Immature natural killer cell (primary cell): ENCODE measurements at regions not wholly inside any gene's neighbourhood (a gene's known extent, or its start where the extent isn't known, plus 50 kb on each side); places are given as distances from the start of the nearest gene placed in this dataset.

Source experiments
- DNase-seq, 3 donors: peaks; one replicate each; pipeline ENCODE4 v3.0.0; 2022; ENCODE audit warnings: mixed read lengths in 1 of 3
- H3K27ac Mint-ChIP-seq, 6 donors: one replicate each; pipeline ENCODE4 v1.8.0; 2020; ENCODE audit warnings: mixed read lengths in 6 of 6, mild to moderate bottlenecking in 5 of 6, inconsistent platforms in 4 of 6, moderate library complexity in 3 of 6
- H3K27me3 Mint-ChIP-seq, 3 donors: one replicate each; pipeline ENCODE4 v1.8.0; 2020 to 2021; ENCODE audit warnings: low read depth in 3 of 3, mild to moderate bottlenecking in 3 of 3, mixed read lengths in 3 of 3, moderate library complexity in 3 of 3, inconsistent platforms in 1 of 3
- H3K36me3 Mint-ChIP-seq, 3 donors: one replicate each; pipeline ENCODE4 v1.8.0; 2020; ENCODE audit warnings: mixed read lengths in 3 of 3, inconsistent platforms in 2 of 3, mild to moderate bottlenecking in 2 of 3
- H3K4me1 Mint-ChIP-seq, 2 donors: one replicate each; pipeline ENCODE4 v1.8.0; 2020; ENCODE audit warnings: inconsistent platforms in 2 of 2, mild to moderate bottlenecking in 2 of 2, mixed read lengths in 2 of 2, moderate library complexity in 1 of 2
- H3K4me3 Mint-ChIP-seq, 5 donors: one replicate each; pipeline ENCODE4 v1.8.0; 2020; ENCODE audit warnings: mild to moderate bottlenecking in 5 of 5, mixed read lengths in 5 of 5, inconsistent platforms in 3 of 5, moderate library complexity in 3 of 5
- H3K9me3 Mint-ChIP-seq, 6 donors: one replicate each; pipeline ENCODE4 v1.8.0; 2020; ENCODE audit warnings: mild to moderate bottlenecking in 6 of 6, mixed read lengths in 6 of 6, inconsistent platforms in 4 of 6, moderate library complexity in 3 of 6

DNA sequence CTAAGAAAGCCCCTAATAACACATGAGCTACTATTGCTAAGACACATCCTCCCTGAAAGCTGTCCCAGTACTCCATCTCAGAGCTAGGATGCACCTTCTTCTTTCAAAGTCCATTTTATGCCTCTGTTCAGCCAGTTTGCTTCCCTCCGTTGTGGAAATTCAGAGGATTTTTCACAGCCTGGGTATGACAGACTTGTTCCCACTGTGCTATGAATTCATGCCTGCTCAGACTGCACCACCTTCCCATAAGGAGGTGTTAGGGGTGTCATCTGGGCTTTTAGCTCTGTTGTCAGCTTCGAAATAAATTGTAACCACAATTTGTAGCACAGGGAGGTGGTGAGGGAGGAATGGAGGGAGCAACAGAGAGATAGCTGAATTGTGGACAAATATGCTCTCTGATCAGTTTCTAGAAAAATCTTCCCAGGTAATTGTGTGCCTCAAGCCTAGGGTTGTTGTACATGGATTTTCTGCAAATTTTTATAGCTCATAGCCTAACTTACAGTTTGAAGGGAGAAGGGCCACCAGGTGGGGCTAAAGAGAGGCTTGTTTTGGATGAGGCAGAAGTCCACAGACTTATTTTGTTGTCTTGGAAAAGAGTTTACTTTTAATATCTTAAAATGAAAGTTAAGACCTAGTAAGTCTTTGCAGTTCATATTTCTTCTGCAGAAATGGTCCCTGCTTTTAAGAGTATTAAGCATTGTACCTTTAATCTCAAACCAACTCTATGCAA is 462.0 kb downstream of the PDCD6IP start:
- Mint-ChIP-seq H3K4me1 (no peaks in the 10 kb centered on the region), H3K36me3 (no peaks in the 10 kb centered on the region), H3K27me3 (peaks cover 2 to 5% (median 3%) of the 10 kb centered on the region in 3 donors), H3K27ac (no peak overlapping the region), H3K9me3 (no peaks in the 10 kb centered on the region), H3K4me3 (no peak overlapping the region)
- no peak for DNase-seq

DNA sequence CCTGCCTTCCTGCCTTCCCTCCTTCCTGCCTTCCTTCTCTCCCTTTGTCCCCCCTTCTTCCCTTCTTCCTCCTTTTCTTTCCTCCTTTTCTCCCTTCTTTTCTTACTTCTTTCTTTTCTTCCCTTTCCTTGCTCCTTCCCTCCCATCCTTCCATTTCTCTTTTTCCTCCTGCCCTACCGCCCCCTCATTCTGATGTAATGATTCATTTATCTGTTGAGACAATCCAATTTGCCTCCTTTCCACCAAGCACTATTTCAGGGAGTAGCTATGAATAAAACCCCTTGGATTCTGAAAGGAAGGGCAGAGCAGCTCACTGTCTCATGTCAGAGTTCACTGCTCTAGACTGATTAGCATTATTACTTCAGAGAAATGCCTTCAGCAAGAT is 462.6 kb downstream of the PDCD6IP start:
- Mint-ChIP-seq H3K27ac (no peak overlapping the region), H3K36me3 (no peaks in the 10 kb centered on the region), H3K9me3 (no peaks in the 10 kb centered on the region), H3K27me3 (peaks cover 2 to 5% (median 3%) of the 10 kb centered on the region in 3 donors), H3K4me1 (no peaks in the 10 kb centered on the region), H3K4me3 (no peak overlapping the region)
- no peak for DNase-seq

DNA sequence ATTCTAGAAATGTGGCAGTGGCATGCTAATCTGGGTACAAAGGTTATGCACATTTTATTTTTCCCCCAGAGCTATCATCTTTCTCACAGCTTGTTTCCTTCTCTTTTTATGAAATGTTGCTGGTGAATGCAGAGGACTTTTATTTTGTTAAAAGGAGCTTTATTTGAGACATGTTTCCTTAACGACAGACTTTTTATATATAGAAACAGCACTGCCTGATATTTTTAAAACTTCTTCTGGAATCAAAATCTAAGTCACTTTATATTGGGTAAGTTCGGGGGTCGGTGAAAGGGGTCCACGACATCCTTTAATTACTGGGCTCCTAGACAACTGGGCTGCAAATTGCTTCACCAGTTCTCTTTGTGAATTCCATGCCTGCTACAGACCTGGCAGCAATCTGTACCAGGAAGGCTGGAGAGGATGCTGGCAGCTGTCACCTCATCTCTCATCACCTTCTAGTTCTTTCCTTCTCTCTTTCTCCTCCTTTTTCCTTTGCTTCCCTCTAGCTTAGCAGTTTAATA is 464.7 kb downstream of the PDCD6IP start:
- Mint-ChIP-seq H3K4me3 (no peak overlapping the region), H3K27ac (no peak overlapping the region), H3K4me1 (no peaks in the 10 kb centered on the region), H3K27me3 (peaks cover 0 to 4% (median 3%) of the 10 kb centered on the region in 3 donors), H3K36me3 (no peaks in the 10 kb centered on the region), H3K9me3 (no peaks in the 10 kb centered on the region)
- DNase-seq = no peak

DNA sequence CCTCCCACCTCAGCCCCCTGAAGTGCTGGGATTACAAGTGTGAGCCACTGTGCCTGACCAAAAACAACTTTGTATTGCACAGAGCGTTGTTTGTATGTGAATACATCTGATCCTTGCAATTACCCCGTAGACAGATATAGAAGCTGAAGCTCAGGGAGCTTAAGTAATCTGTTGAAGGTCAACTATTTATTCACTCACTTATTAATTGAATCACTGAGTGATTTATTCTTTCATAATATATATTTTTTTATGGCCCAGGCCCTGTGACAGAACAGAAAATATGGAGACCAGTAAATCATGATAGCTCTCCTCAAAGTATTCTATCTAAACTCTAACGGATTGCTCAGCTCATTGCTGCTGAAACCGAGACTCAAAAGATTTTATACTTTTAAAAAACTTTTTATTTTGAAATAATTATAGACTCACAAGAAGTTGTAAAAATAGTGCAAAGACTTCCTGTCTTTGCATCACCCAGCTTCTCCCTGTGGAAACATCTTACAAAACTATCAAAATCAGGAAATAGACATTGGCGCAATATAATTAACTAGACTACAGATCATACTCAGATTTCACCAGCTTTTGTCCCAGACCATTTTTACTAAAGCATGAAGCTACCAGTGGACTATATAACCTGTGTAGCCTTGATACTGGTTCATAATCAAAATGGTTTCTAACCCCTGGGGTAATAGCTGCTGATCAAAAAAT is 466.1 kb downstream of the PDCD6IP start:
- peaks cover 0 to 3% (median 0%) of the 10 kb centered on the region in 3 donors for H3K27me3 Mint-ChIP-seq
- H3K27ac Mint-ChIP-seq = no peak overlapping the region
- H3K4me3 Mint-ChIP-seq = no peak overlapping the region
- H3K9me3 Mint-ChIP-seq = no peaks in the 10 kb centered on the region
- H3K36me3 Mint-ChIP-seq = no peaks in the 10 kb centered on the region
- H3K4me1 Mint-ChIP-seq = no peaks in the 10 kb centered on the region
- no peak for DNase-seq

DNA sequence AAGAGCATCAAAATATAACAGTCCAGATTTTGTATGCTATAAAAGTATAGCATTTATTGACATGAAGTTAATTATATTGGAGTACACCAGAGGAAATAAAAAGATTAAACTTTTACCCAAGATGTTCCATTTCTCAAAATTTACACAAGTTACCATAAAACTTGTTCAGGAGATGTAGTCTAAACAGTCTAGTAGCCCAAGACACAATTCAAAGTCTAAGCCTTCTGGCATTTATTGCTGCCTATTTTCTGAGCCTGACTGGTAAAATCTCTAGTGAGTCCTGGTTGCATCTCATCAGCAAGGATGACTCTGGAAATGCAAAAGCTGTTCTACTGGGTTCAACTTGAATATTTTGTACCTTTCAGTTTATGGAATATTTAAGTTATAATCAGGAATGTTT is 468.7 kb downstream of the PDCD6IP start:
- no peak overlapping the region for H3K27ac Mint-ChIP-seq
- no peak for DNase-seq
- no peaks in the 10 kb centered on the region for H3K9me3 Mint-ChIP-seq
- no peaks in the 10 kb centered on the region for H3K4me1 Mint-ChIP-seq
- H3K4me3 Mint-ChIP-seq = no peak overlapping the region
- no peaks in the 10 kb centered on the region for H3K36me3 Mint-ChIP-seq
- H3K27me3 Mint-ChIP-seq = peaks cover 0 to 6% (median 0%) of the 10 kb centered on the region in 3 donors

DNA sequence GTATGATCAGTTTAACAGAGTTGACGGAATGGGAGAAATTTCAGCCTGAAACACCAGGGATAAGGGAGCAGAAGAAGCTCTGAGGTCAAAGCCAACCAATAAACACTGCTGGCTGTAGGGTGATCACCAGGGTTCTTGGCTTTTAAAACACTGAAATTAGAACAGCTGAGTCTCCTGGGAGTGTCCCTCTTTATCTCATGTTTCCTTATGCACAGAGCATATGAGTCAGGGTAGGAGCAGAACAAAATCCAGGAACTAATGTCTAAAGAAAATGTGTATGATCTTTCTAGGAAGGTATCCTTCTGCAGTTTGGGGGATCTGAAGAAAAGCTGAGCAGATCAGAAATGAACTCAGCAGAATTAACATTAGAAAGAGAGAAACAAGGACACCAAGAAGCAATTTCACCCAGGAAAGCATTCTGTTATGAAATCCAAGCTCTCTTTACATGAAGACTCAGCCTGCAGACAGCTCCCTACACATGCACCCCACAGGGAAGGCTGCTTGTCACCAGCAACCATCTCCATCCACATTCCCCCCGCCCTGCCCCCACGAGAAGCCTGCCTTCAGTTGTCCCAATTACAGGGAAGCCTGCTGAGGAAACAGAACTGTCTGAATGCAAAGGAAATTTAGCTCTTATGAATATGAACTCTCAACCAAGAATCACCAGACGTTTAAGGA is 469.7 kb downstream of the PDCD6IP start:
- H3K27me3 Mint-ChIP-seq = peaks cover 0 to 2% (median 0%) of the 10 kb centered on the region in 3 donors
- no peak overlapping the region for H3K27ac Mint-ChIP-seq
- DNase-seq = no peak
- H3K9me3 Mint-ChIP-seq = no peaks in the 10 kb centered on the region
- H3K4me3 Mint-ChIP-seq = no peak overlapping the region
- no peaks in the 10 kb centered on the region for H3K36me3 Mint-ChIP-seq
- no peaks in the 10 kb centered on the region for H3K4me1 Mint-ChIP-seq

DNA sequence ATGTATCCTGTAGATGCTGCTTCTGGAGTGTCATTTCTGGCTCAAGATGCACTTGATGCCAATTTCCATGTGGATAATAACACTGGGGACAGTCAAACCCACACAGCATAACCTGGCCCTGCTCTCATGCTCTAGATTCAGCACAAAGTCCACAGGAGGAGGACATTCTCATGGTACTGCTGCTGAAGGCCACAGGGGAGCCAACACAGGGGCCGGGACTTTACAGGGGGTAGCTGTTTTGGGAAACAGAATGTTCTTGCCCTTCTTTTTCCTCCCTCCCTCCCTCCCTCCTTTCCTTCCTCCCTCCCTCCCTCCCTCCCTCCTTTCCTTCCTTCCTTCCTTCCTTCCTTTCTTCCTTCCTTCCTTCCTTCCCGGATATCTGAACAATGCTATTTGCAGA is 477.4 kb downstream of the PDCD6IP start:
- H3K27ac Mint-ChIP-seq = no peak overlapping the region
- no peak overlapping the region for H3K4me3 Mint-ChIP-seq
- no peaks in the 10 kb centered on the region for H3K4me1 Mint-ChIP-seq
- DNase-seq = no peak
- peaks cover 2 to 8% (median 5%) of the 10 kb centered on the region in 3 donors for H3K27me3 Mint-ChIP-seq
- H3K9me3 Mint-ChIP-seq = peaks cover 0 to 2% (median 0%) of the 10 kb centered on the region in 6 donors
- H3K36me3 Mint-ChIP-seq = no peaks in the 10 kb centered on the region

DNA sequence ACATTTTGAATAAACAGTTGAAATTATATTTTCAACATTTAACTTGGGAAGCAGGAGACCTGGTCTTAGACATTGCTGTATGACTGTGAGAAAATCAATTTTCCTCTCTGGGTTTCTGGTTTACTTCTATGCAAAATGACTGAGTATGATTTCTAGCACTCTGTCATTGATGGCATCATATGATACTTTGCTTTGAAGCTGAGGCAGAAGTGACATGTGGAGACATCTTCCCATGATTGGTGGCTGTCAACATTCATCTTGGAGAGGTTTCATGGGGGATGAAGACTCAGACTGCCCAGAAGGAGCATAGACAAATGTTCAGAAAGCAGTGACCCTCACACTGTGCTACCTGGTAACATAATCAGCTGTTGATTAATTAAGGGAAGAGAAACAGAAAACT is 477.9 kb downstream of the PDCD6IP start:
- peaks cover 5 to 8% (median 5%) of the 10 kb centered on the region in 3 donors for H3K27me3 Mint-ChIP-seq
- H3K4me1 Mint-ChIP-seq = no peaks in the 10 kb centered on the region
- no peaks in the 10 kb centered on the region for H3K36me3 Mint-ChIP-seq
- H3K9me3 Mint-ChIP-seq = peaks cover 0 to 2% (median 0%) of the 10 kb centered on the region in 6 donors
- no peak overlapping the region for H3K4me3 Mint-ChIP-seq
- DNase-seq = no peak
- H3K27ac Mint-ChIP-seq = no peak overlapping the region

DNA sequence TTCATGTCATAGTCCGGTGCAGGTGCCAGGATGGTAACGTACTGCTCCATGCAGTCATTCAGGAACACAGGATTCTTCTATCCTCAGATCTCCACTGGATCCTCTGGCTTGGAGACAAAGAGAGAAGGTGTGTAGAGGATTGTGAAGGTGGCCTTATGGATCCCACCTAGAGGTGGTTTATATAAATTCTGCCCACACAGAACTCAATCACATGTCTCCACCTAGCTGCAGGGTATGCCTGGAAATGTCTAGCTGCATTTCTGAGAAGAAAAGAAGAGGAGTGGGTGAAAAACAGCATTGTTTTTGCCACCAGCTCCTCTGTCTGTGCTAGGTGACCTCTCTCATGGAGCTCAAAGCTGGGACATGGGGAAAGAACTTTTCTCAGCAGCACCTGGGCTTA is 478.7 kb downstream of the PDCD6IP start:
- H3K27ac Mint-ChIP-seq = no peak overlapping the region
- H3K9me3 Mint-ChIP-seq = peaks cover 0 to 2% (median 0%) of the 10 kb centered on the region in 6 donors
- DNase-seq = no peak
- H3K4me3 Mint-ChIP-seq = no peak overlapping the region
- peaks cover 5 to 8% (median 5%) of the 10 kb centered on the region in 3 donors for H3K27me3 Mint-ChIP-seq
- no peaks in the 10 kb centered on the region for H3K36me3 Mint-ChIP-seq
- no peaks in the 10 kb centered on the region for H3K4me1 Mint-ChIP-seq

DNA sequence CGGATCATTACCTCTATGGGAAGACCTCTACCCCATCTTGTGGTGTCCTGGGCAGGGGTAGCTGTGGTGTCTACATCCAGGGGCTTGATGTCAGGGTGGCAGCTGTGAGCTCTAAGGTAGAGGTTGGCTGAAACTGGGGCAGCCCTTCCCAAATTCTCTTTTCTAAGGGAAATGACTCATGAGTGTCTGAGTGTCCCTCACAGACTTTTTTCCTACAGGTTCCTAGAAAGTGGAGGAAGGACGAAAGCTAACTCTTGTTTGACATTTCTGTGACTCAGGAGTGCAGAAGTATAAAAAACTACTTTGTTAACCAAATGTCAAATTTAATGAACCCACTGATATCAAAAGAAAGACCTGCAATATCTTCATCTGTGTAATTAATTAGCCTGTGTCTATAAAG is 481.5 kb downstream of the PDCD6IP start:
- Mint-ChIP-seq H3K4me1 (no peaks in the 10 kb centered on the region), H3K27ac (no peak overlapping the region), H3K36me3 (no peaks in the 10 kb centered on the region), H3K4me3 (no peak overlapping the region), H3K9me3 (peaks cover 0 to 2% (median 0%) of the 10 kb centered on the region in 6 donors), H3K27me3 (peaks cover 4 to 6% (median 5%) of the 10 kb centered on the region in 3 donors)
- no peak for DNase-seq

DNA sequence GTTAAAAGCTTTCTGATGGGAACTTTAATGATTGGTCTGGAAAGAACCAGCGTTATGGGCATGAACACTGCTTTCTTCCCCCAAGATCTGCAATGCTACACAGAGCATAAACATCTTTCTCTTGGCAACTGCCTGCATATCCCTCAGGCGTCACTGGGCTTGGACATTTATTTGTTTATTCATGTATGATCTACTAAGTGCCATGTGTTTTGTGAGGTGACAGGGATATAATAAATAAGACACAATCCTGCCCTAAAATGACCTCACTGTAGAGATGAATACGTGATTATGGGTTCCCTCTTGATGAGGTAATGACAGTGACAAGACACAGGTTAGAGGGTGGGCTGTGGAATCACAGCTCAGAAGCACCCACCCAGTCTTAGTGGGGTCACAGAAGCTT is 485.3 kb downstream of the PDCD6IP start:
- peaks cover 1 to 3% (median 2%) of the 10 kb centered on the region in 3 donors for H3K27me3 Mint-ChIP-seq
- no peaks in the 10 kb centered on the region for H3K9me3 Mint-ChIP-seq
- no peaks in the 10 kb centered on the region for H3K36me3 Mint-ChIP-seq
- no peak overlapping the region for H3K27ac Mint-ChIP-seq
- DNase-seq = no peak
- H3K4me1 Mint-ChIP-seq = no peaks in the 10 kb centered on the region
- H3K4me3 Mint-ChIP-seq = no peak overlapping the region

DNA sequence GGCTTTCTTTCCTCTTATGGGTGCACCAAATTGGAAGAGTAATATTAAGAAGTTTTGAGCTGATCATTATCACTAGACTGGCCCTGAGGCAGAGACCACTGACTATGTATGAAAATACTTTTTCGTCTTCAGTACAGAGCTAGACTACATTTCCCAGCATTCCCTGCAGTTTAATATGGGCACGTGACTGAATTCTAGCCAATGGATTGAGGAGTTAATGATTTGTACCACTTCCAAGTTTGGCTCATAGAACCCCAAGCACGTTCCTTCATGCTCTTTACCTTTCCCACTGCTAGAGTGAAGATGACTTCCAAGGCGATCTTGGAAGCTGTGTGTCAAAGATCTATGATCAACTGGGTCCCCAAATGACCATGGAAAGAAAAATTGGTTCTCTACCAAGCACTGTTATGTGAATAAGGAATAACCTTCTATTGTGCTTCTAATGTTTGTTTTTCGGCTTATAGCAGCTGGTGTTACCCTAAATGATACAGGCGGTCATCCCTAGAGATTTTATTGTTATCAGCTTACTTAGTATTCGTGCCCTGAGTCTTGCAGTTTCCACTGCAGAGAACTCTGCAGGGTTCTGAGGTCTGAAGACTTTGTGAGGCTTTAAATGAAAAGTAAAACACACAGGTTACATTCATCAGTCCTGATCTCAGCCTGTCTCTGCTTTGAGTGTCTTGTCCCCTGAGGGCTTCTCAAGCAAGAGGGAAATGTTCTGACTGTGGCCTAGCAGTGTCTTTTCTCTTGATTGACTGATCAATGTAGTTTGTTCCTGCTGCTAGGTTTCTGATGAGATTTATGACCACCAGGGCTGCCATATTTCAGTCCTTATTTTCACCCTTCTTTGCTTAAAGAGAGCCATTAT is 486.8 kb downstream of the PDCD6IP start:
- H3K4me3 Mint-ChIP-seq = no peak overlapping the region
- H3K36me3 Mint-ChIP-seq = no peaks in the 10 kb centered on the region
- DNase-seq = no peak
- H3K4me1 Mint-ChIP-seq = no peaks in the 10 kb centered on the region
- no peak overlapping the region for H3K27ac Mint-ChIP-seq
- H3K27me3 Mint-ChIP-seq = peaks cover 0 to 5% (median 1%) of the 10 kb centered on the region in 3 donors
- no peaks in the 10 kb centered on the region for H3K9me3 Mint-ChIP-seq

DNA sequence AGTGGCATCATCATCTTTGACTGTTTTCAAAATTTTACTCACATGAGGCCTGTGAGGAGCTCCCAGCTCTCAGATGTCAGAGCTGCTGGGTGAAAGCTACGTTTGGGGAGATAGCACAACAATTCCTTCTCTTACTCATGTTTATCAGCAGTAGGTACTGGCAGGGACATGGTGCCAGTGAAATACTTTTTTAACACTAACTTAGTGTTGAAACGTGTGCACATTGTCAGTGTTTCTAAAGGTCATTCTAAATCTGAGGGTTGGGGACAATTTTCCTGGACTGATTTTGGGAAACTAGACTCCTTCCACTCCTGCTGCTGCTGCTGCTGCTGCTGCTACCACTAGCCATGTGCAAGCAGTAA is 487.4 kb downstream of the PDCD6IP start:
- H3K36me3 Mint-ChIP-seq = no peaks in the 10 kb centered on the region
- no peak overlapping the region for H3K4me3 Mint-ChIP-seq
- DNase-seq = no peak
- no peaks in the 10 kb centered on the region for H3K9me3 Mint-ChIP-seq
- H3K4me1 Mint-ChIP-seq = no peaks in the 10 kb centered on the region
- peaks cover 0 to 5% (median 1%) of the 10 kb centered on the region in 3 donors for H3K27me3 Mint-ChIP-seq
- H3K27ac Mint-ChIP-seq = no peak overlapping the region
